MM.1S (cell line): ENCODE measurements at regions not wholly inside any gene's neighbourhood (a gene's known extent, or its start where the extent isn't known, plus 50 kb on each side); places are given as distances from the start of the nearest gene placed in this dataset.

Source experiments
- DNase-seq: peaks from one replicate; pipeline ENCODE4 v3.0.0-alpha.2; 2015
- H2AFZ ChIP-seq: fragments of 300-600 bp; sonication (generic); 2 replicates; pipeline ENCODE4 v1.6.0; 2016; ENCODE audit warnings: antibody characterized with exemption, low read length
- H3F3A ChIP-seq: fragments of 300-600 bp; sonication (generic); 2 replicates; pipeline ENCODE4 v1.6.1; 2016; ENCODE audit warnings: mild to moderate bottlenecking, antibody characterized with exemption, low read length, moderate library complexity, mixed read lengths; ENCODE audit not compliant: insufficient read depth
- H3K27ac ChIP-seq: fragments of 300-600 bp; sonication (generic); 2 replicates; pipeline ENCODE4 v1.5.1; 2016; ENCODE audit warnings: mild to moderate bottlenecking, low read length
- H3K27me3 ChIP-seq: fragments of 300-600 bp; sonication (generic); replicated peaks from 2 replicates; pipeline ENCODE4 v1.6.0; 2016; ENCODE audit warnings: low read length; ENCODE audit not compliant: insufficient read depth
- H3K36me3 ChIP-seq: fragments of 300-600 bp; sonication (generic); replicated peaks from 2 replicates; pipeline ENCODE4 v1.6.1; 2016; ENCODE audit warnings: mild to moderate bottlenecking, low read length, mixed read lengths; ENCODE audit not compliant: insufficient read depth
- H3K4me1 ChIP-seq: fragments of 300-600 bp; sonication (generic); 2 replicates; pipeline ENCODE4 v1.6.1; 2016; ENCODE audit warnings: low read length, mixed read lengths
- H3K4me2 ChIP-seq: fragments of 300-600 bp; sonication (generic); 2 replicates; pipeline ENCODE4 v1.6.0; 2016; ENCODE audit warnings: low read depth, low read length
- H3K4me3 ChIP-seq: fragments of 300-600 bp; sonication (generic); 2 replicates; pipeline ENCODE4 v1.5.1; 2016; ENCODE audit warnings: low read length, mixed read lengths
- H3K79me2 ChIP-seq: fragments of 300-600 bp; sonication (generic); 2 replicates; pipeline ENCODE4 v1.6.1; 2016; ENCODE audit warnings: mixed run types, low read length, mixed read lengths
- H3K9ac ChIP-seq: fragments of 300-600 bp; sonication (generic); 2 replicates; pipeline ENCODE4 v1.6.1; 2016; ENCODE audit warnings: low read length, mixed read lengths
- H3K9me2 ChIP-seq: fragments of 300-600 bp; sonication (generic); replicated peaks from 2 replicates; pipeline ENCODE4 v1.6.1; 2016; ENCODE audit warnings: mild to moderate bottlenecking, low read length, mixed read lengths; ENCODE audit not compliant: insufficient read depth
- H3K9me3 ChIP-seq: fragments of 300-600 bp; sonication (generic); replicated peaks from 2 replicates; pipeline ENCODE4 v1.6.1; 2016; ENCODE audit warnings: mild to moderate bottlenecking, low read length, mixed read lengths; ENCODE audit not compliant: insufficient read depth
- H4K20me1 ChIP-seq: fragments of 300-600 bp; sonication (generic); 2 replicates; pipeline ENCODE4 v1.6.1; 2016; ENCODE audit warnings: mild to moderate bottlenecking, low read length, moderate library complexity, mixed read lengths; ENCODE audit not compliant: insufficient read depth
- CTCF ChIP-seq: fragments of 300-600 bp; sonication (generic); IDR thresholded peaks from 2 replicates; pipeline ENCODE4 v1.5.1; 2016; ENCODE audit warnings: antibody characterized with exemption, low read length, mixed read lengths
- EZH2 ChIP-seq: fragments of 300-600 bp; sonication (generic); optimal IDR thresholded peaks from 2 replicates; pipeline ENCODE3; 2017; ENCODE audit warnings: low read depth, mild to moderate bottlenecking, antibody characterized with exemption, low read length, mixed read lengths
- EZH2phosphoT487 ChIP-seq: fragments of 300-600 bp; sonication (generic); IDR thresholded peaks from 2 replicates; pipeline ENCODE4 v1.6.1; 2018; ENCODE audit warnings: antibody characterized with exemption, low read length

GRCh38 chr5:86403190-86403589 is 214.6 kb upstream of the COX7C start:
- Histone ChIP-seq H3K4me2 (no peak overlapping the region), H4K20me1 (no peaks in the 10 kb centered on the region), H3K9me3 (no peaks in the 10 kb centered on the region), H3K27me3 (no peaks in the 10 kb centered on the region), H3K9ac (no peak overlapping the region), H3F3A (no peaks in the 10 kb centered on the region), H3K27ac (no peak overlapping the region), H3K4me3 (no peak overlapping the region), H3K79me2 (no peaks in the 10 kb centered on the region), H3K4me1 (no peaks in the 10 kb centered on the region), H3K36me3 (no peaks in the 10 kb centered on the region), H3K9me2 (no peaks in the 10 kb centered on the region), H2AFZ (no peak overlapping the region)
- no peak for DNase-seq
- no peak for TF ChIP-seq CTCF
- TF ChIP-seq EZH2phosphoT487 = no peak
- TF ChIP-seq EZH2 = no peak

- no peak overlapping the region for H2AFZ ChIP-seq
- H3K27ac ChIP-seq = no peak overlapping the region
- no peaks in the 10 kb centered on the region for H3K79me2 ChIP-seq
- no peak overlapping the region for H3K4me3 ChIP-seq
- no peak for DNase-seq
- no peak overlapping the region for H3K9ac ChIP-seq
- no peaks in the 10 kb centered on the region for H3K4me1 ChIP-seq
- no peaks in the 10 kb centered on the region for H3K9me2 ChIP-seq
- TF ChIP-seq CTCF (no peak), EZH2 (no peak), EZH2phosphoT487 (no peak)
- H3K9me3 ChIP-seq = no peaks in the 10 kb centered on the region
- no peak overlapping the region for H3K4me2 ChIP-seq
- H3K27me3 ChIP-seq = no peaks in the 10 kb centered on the region
- no peaks in the 10 kb centered on the region for H3K36me3 ChIP-seq
- no peaks in the 10 kb centered on the region for H4K20me1 ChIP-seq
- no peaks in the 10 kb centered on the region for H3F3A ChIP-seq
These were observed 213.5 kb upstream of the COX7C start for GRCh38 chr5:86404256-86404655.

GRCh38 chr5:86407711-86408110 is 210.0 kb upstream of the COX7C start:
- Histone ChIP-seq H3K4me3 (no peak overlapping the region), H2AFZ (no peak overlapping the region), H3K4me1 (no peaks in the 10 kb centered on the region), H3K9me2 (no peaks in the 10 kb centered on the region), H3F3A (no peaks in the 10 kb centered on the region), H3K27me3 (no peaks in the 10 kb centered on the region), H3K9me3 (no peaks in the 10 kb centered on the region), H3K36me3 (no peaks in the 10 kb centered on the region), H3K27ac (no peak overlapping the region), H3K4me2 (no peak overlapping the region), H4K20me1 (no peaks in the 10 kb centered on the region), H3K9ac (no peak overlapping the region), H3K79me2 (no peaks in the 10 kb centered on the region)
- DNase-seq = no peak
- no peak for TF ChIP-seq EZH2
- no peak for TF ChIP-seq EZH2phosphoT487
- no peak for TF ChIP-seq CTCF

- no peak overlapping the region for H3K27ac ChIP-seq
- no peaks in the 10 kb centered on the region for H3F3A ChIP-seq
- H3K27me3 ChIP-seq = no peaks in the 10 kb centered on the region
- TF ChIP-seq CTCF (no peak), EZH2phosphoT487 (no peak)
- no peak overlapping the region for H3K9ac ChIP-seq
- H3K4me3 ChIP-seq = no peak overlapping the region
- no peak overlapping the region for H3K4me2 ChIP-seq
- no peak for DNase-seq
- no peaks in the 10 kb centered on the region for H3K79me2 ChIP-seq
- no peaks in the 10 kb centered on the region for H3K9me2 ChIP-seq
- no peaks in the 10 kb centered on the region for H4K20me1 ChIP-seq
- no peaks in the 10 kb centered on the region for H3K4me1 ChIP-seq
- no peaks in the 10 kb centered on the region for H3K9me3 ChIP-seq
- H3K36me3 ChIP-seq = no peaks in the 10 kb centered on the region
- no peak overlapping the region for H2AFZ ChIP-seq
These were observed 206.1 kb upstream of the COX7C start for GRCh38 chr5:86411596-86411995.
